ENCODE measurements at regions not wholly inside any gene's neighbourhood (a gene's known extent, or its start where the extent isn't known, plus 50 kb on each side); places are given as distances from the start of the nearest gene placed in this dataset.

GRCh38 chr6:48883116-48883515, 579.9 kb downstream of the MMUT start:
- H3K27me3 ChIP-seq = no peaks in the 10 kb centered on the region
- in situ Hi-C loops (cut with MboI; ENCODE audit: low pct_ligation_motif_present in 1 of 4, low pct_unique_long_range_greater_than_20kb in 1 of 4, low sequenced_read_pairs in 3 of 4) (no loop called here), intact Hi-C loops (cut with DNase I; ENCODE audit: low total_unique reads) (no loop called here)
- no peaks in the 10 kb centered on the region for H3K9me3 ChIP-seq
- H3K27ac ChIP-seq = no peak overlapping the region
- DNase-seq = no peak
- no peaks in the 10 kb centered on the region for H3K4me1 ChIP-seq
- H3K36me3 ChIP-seq = no peaks in the 10 kb centered on the region
- no peak for TF ChIP-seq EP300 (IDR thresholded peaks at IDR 0.05; ENCODE audit: low read depth)
- TF ChIP-seq CTCF (IDR thresholded peaks at IDR 0.05) = no peak
- TF ChIP-seq POLR2AphosphoS5 (IDR thresholded peaks at IDR 0.05) = no peak
- TF ChIP-seq POLR2A (IDR thresholded peaks at IDR 0.05) = no peak
- H3K4me3 ChIP-seq = no peak overlapping the region

- H3K9me3 ChIP-seq = no peaks in the 10 kb centered on the region
- no peak overlapping the region for H3K4me3 ChIP-seq
- TF ChIP-seq EP300 (IDR thresholded peaks at IDR 0.05; ENCODE audit: low read depth) = no peak
- TF ChIP-seq POLR2A (IDR thresholded peaks at IDR 0.05) = no peak
- no peak for TF ChIP-seq CTCF (IDR thresholded peaks at IDR 0.05)
- TF ChIP-seq POLR2AphosphoS5 (IDR thresholded peaks at IDR 0.05) = no peak
- no peaks in the 10 kb centered on the region for H3K27me3 ChIP-seq
- intact Hi-C loops (cut with DNase I; ENCODE audit: low total_unique reads) (no loop called here), in situ Hi-C loops (cut with MboI; ENCODE audit: low pct_ligation_motif_present in 1 of 4, low pct_unique_long_range_greater_than_20kb in 1 of 4, low sequenced_read_pairs in 3 of 4) (no loop called here)
- no peak for DNase-seq
- no peaks in the 10 kb centered on the region for H3K4me1 ChIP-seq
- H3K36me3 ChIP-seq = no peaks in the 10 kb centered on the region
- 45 to 61% methylated on average over 1 of the region's 1 CpG for WGBS, 2 donors (ENCODE audit: low coverage in 1 of 2)
- no peak overlapping the region for H3K27ac ChIP-seq
These were observed 581.5 kb downstream of the MMUT start for GRCh38 chr6:48881551-48881950.

- H3K4me1 ChIP-seq = no peaks in the 10 kb centered on the region
- TF ChIP-seq POLR2A (IDR thresholded peaks at IDR 0.05) = no peak
- TF ChIP-seq EP300 (IDR thresholded peaks at IDR 0.05; ENCODE audit: low read depth) = no peak
- TF ChIP-seq CTCF (IDR thresholded peaks at IDR 0.05) = no peak
- no peak overlapping the region for H3K27ac ChIP-seq
- in situ Hi-C loops (cut with MboI; ENCODE audit: low pct_ligation_motif_present in 1 of 4, low pct_unique_long_range_greater_than_20kb in 1 of 4, low sequenced_read_pairs in 3 of 4) = no loop called here
- H3K36me3 ChIP-seq = no peaks in the 10 kb centered on the region
- WGBS, 2 donors (ENCODE audit: low coverage in 1 of 2) = 78 to 81% methylated on average over 1 of the region's 1 CpG
- intact Hi-C loops (cut with DNase I; ENCODE audit: low total_unique reads) = no loop called here
- H3K4me3 ChIP-seq = no peak overlapping the region
- no peaks in the 10 kb centered on the region for H3K9me3 ChIP-seq
- DNase-seq = no peak
- H3K27me3 ChIP-seq = no peaks in the 10 kb centered on the region
These were observed 593.5 kb downstream of the MMUT start for GRCh38 chr6:48869595-48869994.

GRCh38 chr6:48866682-48867081, 596.4 kb downstream of the MMUT start:
- no peak overlapping the region for H3K4me3 ChIP-seq
- intact Hi-C loops (cut with DNase I; ENCODE audit: low total_unique reads) (no loop called here), in situ Hi-C loops (cut with MboI; ENCODE audit: low pct_ligation_motif_present in 1 of 4, low pct_unique_long_range_greater_than_20kb in 1 of 4, low sequenced_read_pairs in 3 of 4) (no loop called here)
- H3K9me3 ChIP-seq = no peaks in the 10 kb centered on the region
- no peak overlapping the region for H3K27ac ChIP-seq
- H3K27me3 ChIP-seq = no peaks in the 10 kb centered on the region
- DNase-seq = no peak
- no peaks in the 10 kb centered on the region for H3K4me1 ChIP-seq
- 53 to 56% methylated on average over 3 of the region's 3 CpGs for WGBS, 2 donors (ENCODE audit: low coverage in 1 of 2)
- no peaks in the 10 kb centered on the region for H3K36me3 ChIP-seq
- TF ChIP-seq POLR2AphosphoS5 (IDR thresholded peaks at IDR 0.05) = no peak
- no peak for TF ChIP-seq CTCF (IDR thresholded peaks at IDR 0.05)
- no peak for TF ChIP-seq EP300 (IDR thresholded peaks at IDR 0.05; ENCODE audit: low read depth)
- no peak for TF ChIP-seq POLR2A (IDR thresholded peaks at IDR 0.05)
